Spinal cord (tissue), 9 donors: ENCODE measurements at regions not wholly inside any gene's neighbourhood (a gene's known extent, or its start where the extent isn't known, plus 50 kb on each side); places are given as distances from the start of the nearest gene placed in this dataset.

Source experiments
- DNase-seq, 6 donors: peaks; one replicate each; pipeline versions ENCODE4 v3.0.0 to v3.0.0-alpha.2; 2013 to 2015; ENCODE audit warnings: low spot score in 6 of 6, low read depth in 4 of 6
- H3K27ac ChIP-seq: one replicate; pipeline ENCODE4 v1.5.1; 2013; ENCODE audit warnings: low read depth, low read length, control low read depth
- H3K27me3 ChIP-seq: one replicate; pipeline ENCODE4 v1.6.1; 2013; ENCODE audit warnings: low read length; ENCODE audit not compliant: control insufficient read depth, insufficient read depth
- H3K36me3 ChIP-seq: one replicate; pipeline ENCODE4 v1.6.1; 2013; ENCODE audit warnings: low read length; ENCODE audit not compliant: control insufficient read depth, insufficient read depth
- H3K4me1 ChIP-seq: one replicate; pipeline ENCODE4 v1.6.1; 2013; ENCODE audit warnings: low read length; ENCODE audit not compliant: control insufficient read depth, insufficient read depth
- H3K4me3 ChIP-seq: one replicate; pipeline ENCODE4 v1.5.1; 2013; ENCODE audit warnings: low read depth, low read length, control low read depth
- H3K9me3 ChIP-seq: one replicate; pipeline ENCODE4 v1.6.1; 2013; ENCODE audit warnings: low read length; ENCODE audit not compliant: control insufficient read depth, insufficient read depth
- WGBS: methylation state at CpG from one replicate; pipeline ENCODE4 v1.1.5; 2013; ENCODE audit warnings: missing lambda C conversion rate; ENCODE audit not compliant: insufficient coverage; 5-methylcytosine and 5-hydroxymethylcytosine counted together
- donor health status: healthy.

- H3K4me3 ChIP-seq = no peak overlapping the region
- no peaks in the 10 kb centered on the region for H3K27me3 ChIP-seq
- H3K27ac ChIP-seq = no peak overlapping the region
- H3K4me1 ChIP-seq = no peaks in the 10 kb centered on the region
- no peaks in the 10 kb centered on the region for H3K9me3 ChIP-seq
- H3K36me3 ChIP-seq = no peaks in the 10 kb centered on the region
- no peak for DNase-seq
Measured at GRCh38 chr4:189784651-189785050, 156.0 kb upstream of the FRG1 start.

GRCh38 chr4:189785257-189785656 lies 155.4 kb upstream of the FRG1 start:
- 67% methylated on average over 4 of the region's 5 CpGs for WGBS
- H3K27me3 ChIP-seq = no peaks in the 10 kb centered on the region
- no peak overlapping the region for H3K27ac ChIP-seq
- H3K4me1 ChIP-seq = no peaks in the 10 kb centered on the region
- peak in 1 of 6 donors; percentile 52 for DNase-seq
- H3K4me3 ChIP-seq = no peak overlapping the region
- H3K9me3 ChIP-seq = no peaks in the 10 kb centered on the region
- no peaks in the 10 kb centered on the region for H3K36me3 ChIP-seq

GRCh38 chr4:189786447-189786846 lies 154.2 kb upstream of the FRG1 start:
- Histone ChIP-seq H3K4me3 (no peak overlapping the region), H3K36me3 (no peaks in the 10 kb centered on the region), H3K9me3 (no peaks in the 10 kb centered on the region), H3K4me1 (no peaks in the 10 kb centered on the region), H3K27me3 (no peaks in the 10 kb centered on the region), H3K27ac (no peak overlapping the region)
- DNase-seq = no peak
- 94% methylated on average over 3 of the region's 5 CpGs for WGBS

- H3K27me3 ChIP-seq = no peaks in the 10 kb centered on the region
- H3K4me3 ChIP-seq = no peak overlapping the region
- no peaks in the 10 kb centered on the region for H3K9me3 ChIP-seq
- H3K4me1 ChIP-seq = no peaks in the 10 kb centered on the region
- H3K27ac ChIP-seq = no peak overlapping the region
- 87% methylated on average over 17 of the region's 19 CpGs for WGBS
- DNase-seq = no peak
- H3K36me3 ChIP-seq = no peaks in the 10 kb centered on the region
Measured at GRCh38 chr4:189787216-189788031, 153.2 kb upstream of the FRG1 start.

- no peaks in the 10 kb centered on the region for H3K27me3 ChIP-seq
- H3K4me3 ChIP-seq = peak overlapping the region; percentile 33
- no peaks in the 10 kb centered on the region for H3K36me3 ChIP-seq
- H3K4me1 ChIP-seq = no peaks in the 10 kb centered on the region
- H3K9me3 ChIP-seq = no peaks in the 10 kb centered on the region
- H3K27ac ChIP-seq = no peak overlapping the region
- peak; percentile 77 to 97 (median 79) for DNase-seq
- WGBS = 20% methylated on average over 16 of the region's 20 CpGs
Measured at GRCh38 chr4:189792924-189793618, 147.6 kb upstream of the FRG1 start.

- no peaks in the 10 kb centered on the region for H3K27me3 ChIP-seq
- no peaks in the 10 kb centered on the region for H3K9me3 ChIP-seq
- H3K4me1 ChIP-seq = no peaks in the 10 kb centered on the region
- H3K36me3 ChIP-seq = no peaks in the 10 kb centered on the region
- no peak overlapping the region for H3K4me3 ChIP-seq
- DNase-seq = no peak
- WGBS = 92% methylated on average over 2 of the region's 5 CpGs
- no peak overlapping the region for H3K27ac ChIP-seq
Measured at GRCh38 chr4:189800545-189801088, 140.1 kb upstream of the FRG1 start.

- no peak overlapping the region for H3K27ac ChIP-seq
- no peaks in the 10 kb centered on the region for H3K36me3 ChIP-seq
- H3K4me1 ChIP-seq = no peaks in the 10 kb centered on the region
- peaks cover 2% of the 10 kb centered on the region for H3K9me3 ChIP-seq
- H3K4me3 ChIP-seq = no peak overlapping the region
- DNase-seq = no peak
- 93% methylated on average over 4 of the region's 5 CpGs for WGBS
- no peaks in the 10 kb centered on the region for H3K27me3 ChIP-seq
Measured at GRCh38 chr4:189802884-189803283, 137.8 kb upstream of the FRG1 start.

GRCh38 chr4:189804894-189805293 lies 135.8 kb upstream of the FRG1 start:
- WGBS = 68% methylated on average over 5 of the region's 5 CpGs
- H3K27me3 ChIP-seq = no peaks in the 10 kb centered on the region
- DNase-seq = peak in 1 of 6 donors; percentile 25
- H3K4me1 ChIP-seq = no peaks in the 10 kb centered on the region
- H3K36me3 ChIP-seq = no peaks in the 10 kb centered on the region
- H3K9me3 ChIP-seq = peaks cover 6% of the 10 kb centered on the region
- no peak overlapping the region for H3K4me3 ChIP-seq
- H3K27ac ChIP-seq = no peak overlapping the region

- 100% methylated on average over 1 of the region's 6 CpGs for WGBS
- no peaks in the 10 kb centered on the region for H3K27me3 ChIP-seq
- no peaks in the 10 kb centered on the region for H3K4me1 ChIP-seq
- DNase-seq = no peak
- H3K9me3 ChIP-seq = peaks cover 8% of the 10 kb centered on the region
- no peaks in the 10 kb centered on the region for H3K36me3 ChIP-seq
- no peak overlapping the region for H3K27ac ChIP-seq
- no peak overlapping the region for H3K4me3 ChIP-seq
Measured at GRCh38 chr4:189806506-189806905, 134.2 kb upstream of the FRG1 start.

- H3K27me3 ChIP-seq = no peaks in the 10 kb centered on the region
- WGBS = 90% methylated on average over 29 of the region's 35 CpGs
- H3K4me3 ChIP-seq = no peak overlapping the region
- no peak for DNase-seq
- H3K27ac ChIP-seq = no peak overlapping the region
- H3K4me1 ChIP-seq = no peaks in the 10 kb centered on the region
- no peaks in the 10 kb centered on the region for H3K36me3 ChIP-seq
- peaks cover 8% of the 10 kb centered on the region for H3K9me3 ChIP-seq
Measured at GRCh38 chr4:189807031-189807430, 133.6 kb upstream of the FRG1 start.
